ENCODE measurements at regions not wholly inside any gene's neighbourhood (a gene's known extent, or its start where the extent isn't known, plus 50 kb on each side); places are given as distances from the start of the nearest gene placed in this dataset.

- FAIRE-seq (no peak), DNase-seq (ENCODE audit: low read depth, low spot score) (no peak)
- H3K4me3 ChIP-seq (replicated peaks in 1 of 3; ENCODE audit: insufficient read depth in 1 of 3, low read depth in 1 of 3, low read length in 3 of 3), result no peak overlapping the region
- H2AFZ ChIP-seq (ENCODE audit: low read depth, low read length), result no peak overlapping the region
- H3K9ac ChIP-seq (replicated peaks; ENCODE audit: extremely low read depth, insufficient read depth, low read length), result no peak overlapping the region
- ChIA-PET CTCF (no interaction called here), POLR2A (no interaction called here)
- no peak overlapping the region for H3K4me2 ChIP-seq (ENCODE audit: insufficient read depth, low read length)
- no peaks in the 10 kb centered on the region for H3K27me3 ChIP-seq (ENCODE audit: control insufficient read depth in 2 of 2, insufficient read depth in 2 of 2, low read length in 2 of 2)
- H3K79me2 ChIP-seq (ENCODE audit: control insufficient read depth, insufficient read depth, low read length), result no peaks in the 10 kb centered on the region
- H3K27ac ChIP-seq (ENCODE audit: insufficient read depth, low read depth, low read length), result no peak overlapping the region
- H3K9me3 ChIP-seq (replicated peaks; ENCODE audit: control insufficient read depth, insufficient read depth, low read length), result peaks cover 2% of the 10 kb centered on the region
- no peaks in the 10 kb centered on the region for H3K9me1 ChIP-seq (replicated peaks; ENCODE audit: control insufficient read depth, extremely low read depth, insufficient read depth, low read length)
- no peaks in the 10 kb centered on the region for H3K4me1 ChIP-seq (ENCODE audit: control insufficient read depth, extremely low read depth, insufficient read depth, low read length)
- H3K36me3 ChIP-seq (ENCODE audit: control insufficient read depth in 2 of 2, extremely low read depth in 1 of 2, insufficient read depth in 2 of 2, low read length in 2 of 2), result no peaks in the 10 kb centered on the region
- dilution Hi-C loops (cut with MboI; ENCODE audit: extremely low pct_ligation_motif_present, low sequenced_read_pairs) (no loop called here), intact Hi-C loops (cut with micrococcal nuclease) (no loop called here)
- TF ChIP-seq POLR2A (IDR thresholded peaks at IDR 0.05; ENCODE audit: low read depth, low read length), result no peak
- TF ChIP-seq FOS (IDR thresholded peaks at IDR 0.05; ENCODE audit: borderline replicate concordance, insufficient read depth, low read length), result no peak
- no peak for TF ChIP-seq EZH2 (IDR thresholded peaks at IDR 0.05; ENCODE audit: borderline replicate concordance, low read depth, low read length, severe bottlenecking)
- TF ChIP-seq MYC (IDR thresholded peaks at IDR 0.05; ENCODE audit: low read depth, low read length), result no peak
- no peak for TF ChIP-seq CTCF (IDR thresholded peaks at IDR 0.05; ENCODE audit: extremely low read depth in 1 of 2, insufficient read depth in 1 of 2, low read depth in 1 of 2, low read length in 2 of 2)
- no peak for TF ChIP-seq MAX (IDR thresholded peaks at IDR 0.05; ENCODE audit: insufficient read depth, insufficient read length)
- no peak for TF ChIP-seq GATA2 (IDR thresholded peaks at IDR 0.05; ENCODE audit: insufficient read depth, insufficient read length, low read depth, low read length)
- TF ChIP-seq POLR2AphosphoS5 (IDR thresholded peaks at IDR 0.05; ENCODE audit: insufficient read depth, low read depth, low read length), result no peak
- TF ChIP-seq JUN (IDR thresholded peaks at IDR 0.05; ENCODE audit: borderline replicate concordance, insufficient read depth, insufficient read length, low read depth), result no peak
- no TSS peak for BruUV-seq (replicated peaks)
- H4K20me1 ChIP-seq (replicated peaks; ENCODE audit: control insufficient read depth, extremely low read depth, insufficient read depth, low read length), result no peaks in the 10 kb centered on the region
Observed at GRCh38 chr14:98143566-98143965, 1128.4 kb downstream of the BCL11B start.
